NCI-H1694 treated with DMSO at 0.1 percent for 48 hours (cell line): ENCODE measurements at regions not wholly inside any gene's neighbourhood (a gene's known extent, or its start where the extent isn't known, plus 50 kb on each side); places are given as distances from the start of the nearest gene placed in this dataset.

Source experiments
- DNase-seq: peaks from one replicate; lab custom pipeline; 2025; lab: John Stamatoyannopoulos, UW

GRCh38 chr7:106196460-106197021 is 84.4 kb upstream of the SYPL1 start:
- no peak for DNase-seq

GRCh38 chr7:106193661-106194060 is 81.5 kb upstream of the SYPL1 start:
- no peak for DNase-seq

GRCh38 chr7:106190589-106191330 is 78.6 kb upstream of the SYPL1 start:
- DNase-seq, result no peak

GRCh38 chr7:106187613-106188350 is 75.7 kb upstream of the SYPL1 start:
- no peak for DNase-seq

GRCh38 chr7:106185719-106186118 is 73.6 kb upstream of the SYPL1 start:
- no peak for DNase-seq

GRCh38 chr7:106183952-106184351 is 71.8 kb upstream of the SYPL1 start:
- no peak for DNase-seq

- DNase-seq, result no peak
These were observed 70.8 kb upstream of the SYPL1 start for GRCh38 chr7:106182904-106183303.

GRCh38 chr7:106181658-106182265 is 69.7 kb upstream of the SYPL1 start:
- no peak for DNase-seq

- DNase-seq, result no peak
These were observed 68.6 kb upstream of the SYPL1 start for GRCh38 chr7:106180721-106181120.

GRCh38 chr7:106179256-106179655 is 67.1 kb upstream of the SYPL1 start:
- no peak for DNase-seq

- DNase-seq, result peak; percentile 39
These were observed 66.6 kb upstream of the SYPL1 start for GRCh38 chr7:106178593-106179134.

GRCh38 chr7:106177738-106178592 is 65.9 kb upstream of the SYPL1 start:
- DNase-seq, result no peak

- DNase-seq, result no peak
These were observed 65.2 kb upstream of the SYPL1 start for GRCh38 chr7:106177300-106177690.

GRCh38 chr7:106176414-106177299 is 64.5 kb upstream of the SYPL1 start:
- peak; percentile 73 for DNase-seq

GRCh38 chr7:106175507-106175906 is 63.4 kb upstream of the SYPL1 start:
- no peak for DNase-seq

GRCh38 chr7:106170651-106171050 is 58.5 kb upstream of the SYPL1 start:
- no peak for DNase-seq

GRCh38 chr7:106169821-106170610 is 57.9 kb upstream of the SYPL1 start:
- DNase-seq, result peak; percentile 57

- DNase-seq, result no peak
These were observed 55.5 kb upstream of the SYPL1 start for GRCh38 chr7:106167439-106168136.
